GM12865 (cell line): ENCODE measurements at regions not wholly inside any gene's neighbourhood (a gene's known extent, or its start where the extent isn't known, plus 50 kb on each side); places are given as distances from the start of the nearest gene placed in this dataset.

Source experiments
- DNase-seq: peaks from one replicate; pipeline ENCODE4 v3.0.0; 2010; ENCODE audit warnings: low read depth
- H3K4me3 ChIP-seq: 2 replicates; pipeline ENCODE4 v1.5.1; 2011; ENCODE audit warnings: mild to moderate bottlenecking, low read depth, low read length, control low read depth
- CTCF ChIP-seq: IDR thresholded peaks from 2 replicates; pipeline ENCODE4 v1.5.1; 2011; ENCODE audit warnings: low read length, control low read depth, low read depth, inconsistent platforms; ENCODE audit not compliant: insufficient read depth; ENCODE audit errors: missing control alignments

DNA sequence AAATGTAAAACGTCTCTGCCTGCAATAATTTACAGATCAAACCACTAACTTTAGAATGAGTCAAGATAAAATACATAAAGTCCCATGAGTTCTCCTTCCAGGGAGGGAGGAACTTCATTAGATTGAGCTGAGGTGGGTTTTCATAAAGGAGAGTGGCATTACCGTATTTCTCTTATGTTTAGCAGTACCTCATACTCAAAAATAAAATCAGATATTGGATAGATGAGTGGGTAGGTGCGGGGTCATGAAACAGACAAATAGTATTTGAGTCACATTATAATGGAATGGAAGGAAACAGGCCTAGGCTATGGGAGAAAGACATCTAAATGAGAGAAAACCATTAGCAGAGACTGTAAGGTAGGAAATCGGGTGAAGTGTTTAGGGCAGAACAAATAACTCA, 166.1 kb upstream of the SMLR1 start:
- TF ChIP-seq CTCF = no peak
- no peak overlapping the region for H3K4me3 ChIP-seq
- DNase-seq = no peak

GRCh38 chr6:130666786-130667185, 160.4 kb upstream of the SMLR1 start:
- no peak for TF ChIP-seq CTCF
- H3K4me3 ChIP-seq = no peak overlapping the region
- no peak for DNase-seq

DNA sequence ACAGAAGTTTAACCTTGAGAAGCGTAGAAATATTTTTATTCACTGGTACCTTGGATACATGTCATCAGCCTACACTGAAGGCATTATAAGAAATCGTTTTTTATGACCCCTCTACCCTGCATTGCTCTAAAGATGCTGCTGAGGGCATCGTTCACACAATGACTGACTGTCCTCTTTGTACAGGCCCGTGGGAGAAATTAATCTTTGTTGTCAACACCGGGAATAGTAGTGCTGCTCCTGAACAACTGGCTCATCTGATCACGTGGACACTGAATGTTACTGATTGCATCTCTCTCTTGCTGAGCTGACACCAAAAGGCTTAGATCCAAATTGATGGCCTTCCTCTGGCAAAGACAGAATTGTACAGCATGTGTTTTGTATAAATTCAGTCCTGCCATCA, 157.1 kb upstream of the SMLR1 start:
- no peak for DNase-seq
- TF ChIP-seq CTCF = no peak
- no peak overlapping the region for H3K4me3 ChIP-seq

DNA sequence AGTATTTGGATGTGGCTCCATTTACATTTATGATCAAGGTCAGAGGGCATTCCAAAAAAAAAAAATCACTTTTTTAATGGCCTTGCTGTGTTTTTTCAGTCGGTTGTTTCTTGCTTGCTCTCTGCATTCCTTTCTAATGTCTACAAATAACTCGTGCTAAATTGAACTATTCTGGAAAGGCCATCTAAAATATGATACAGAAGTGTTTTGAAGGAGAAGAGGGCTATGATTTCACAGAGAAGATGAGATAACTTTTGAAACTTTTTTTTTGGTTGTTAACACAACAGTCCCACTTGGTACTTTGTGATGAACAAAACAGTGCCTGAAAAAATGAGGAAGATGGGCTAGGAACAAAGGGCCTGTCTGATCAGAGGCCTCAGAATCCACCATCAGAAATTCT, 156.1 kb upstream of the SMLR1 start:
- TF ChIP-seq CTCF = no peak
- H3K4me3 ChIP-seq = no peak overlapping the region
- DNase-seq = no peak

DNA sequence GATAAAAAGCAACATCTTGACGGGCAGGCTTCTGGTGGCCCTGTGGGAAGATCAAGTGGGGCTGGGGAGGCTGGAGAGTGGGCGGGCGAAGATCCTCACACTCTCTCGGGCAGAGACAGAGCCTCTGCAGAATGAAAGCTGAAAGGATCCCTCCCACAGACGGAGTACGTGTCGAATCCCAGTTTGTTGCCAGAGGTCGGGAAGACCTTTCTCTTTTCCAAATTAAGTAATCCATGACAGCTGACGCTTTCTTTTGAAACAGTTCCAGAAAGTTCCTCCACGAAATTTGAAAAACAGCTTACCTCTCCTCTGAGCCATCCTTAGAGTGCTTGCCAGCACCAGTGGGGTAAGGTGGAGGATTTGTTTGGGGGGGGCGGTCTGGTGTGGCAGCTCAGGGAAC, 155.6 kb upstream of the SMLR1 start:
- TF ChIP-seq CTCF = no peak
- H3K4me3 ChIP-seq = no peak overlapping the region
- no peak for DNase-seq

- no peak for TF ChIP-seq CTCF
- H3K4me3 ChIP-seq = no peak overlapping the region
- no peak for DNase-seq
Observed at GRCh38 chr6:130672153-130672552, 155.1 kb upstream of the SMLR1 start.

GRCh38 chr6:130674604-130675003, 152.6 kb upstream of the SMLR1 start:
- no peak overlapping the region for H3K4me3 ChIP-seq
- no peak for TF ChIP-seq CTCF

More at GRCh38 chr6:130674604-130675003, 152.6 kb upstream of the SMLR1 start:
- DNase-seq = no peak
